ENCODE measurements at regions not wholly inside any gene's neighbourhood (a gene's known extent, or its start where the extent isn't known, plus 50 kb on each side); places are given as distances from the start of the nearest gene placed in this dataset.

- TF ChIP-seq TAF1 (IDR thresholded peaks at IDR 0.05; ENCODE audit: low read depth, low read length) (no peak), POLR2A (IDR thresholded peaks at IDR 0.05; ENCODE audit: low read depth, low read length) (no peak), POLR2AphosphoS5 (IDR thresholded peaks at IDR 0.05; ENCODE audit: low read depth, low read length) (no peak)
Measured at GRCh38 chr10:129380279-129380678, 86.8 kb upstream of the MGMT start.

All from GM12891 (cell line).